Spleen (tissue), 11 donors: ENCODE measurements at regions not wholly inside any gene's neighbourhood (a gene's known extent, or its start where the extent isn't known, plus 50 kb on each side); places are given as distances from the start of the nearest gene placed in this dataset.

Experiments used
- DNase-seq: peaks from one replicate; pipeline ENCODE4 v3.0.0-alpha.2; 2020
- H3K27ac ChIP-seq, 8 donors: fragments of 200-600 bp; sonication (generic) in 7 of 8; 1 replicate in 4 of 8; 2 replicates in 4 of 8; pipeline versions ENCODE4 v1.5.0 to v1.8.0; 2016 to 2021; ENCODE audit warnings: inconsistent platforms in 4 of 8, mild to moderate bottlenecking in 4 of 8, moderate library complexity in 1 of 8
- H3K27me3 ChIP-seq, 7 donors: fragments of 200-600 bp; sonication (generic) in 6 of 7; replicated peaks in 1 of 7; 1 replicate in 4 of 7; 2 replicates in 3 of 7; pipeline versions ENCODE4 v1.5.0 to v1.8.0; 2016 to 2021; ENCODE audit warnings: inconsistent platforms in 3 of 7, mild to moderate bottlenecking in 1 of 7
- H3K36me3 ChIP-seq, 6 donors: fragments of 200-600 bp; sonication (generic) in 5 of 6; 1 replicate in 4 of 6; 2 replicates in 2 of 6; pipeline versions ENCODE4 v1.5.0 to v1.8.0; 2016 to 2021; ENCODE audit warnings: inconsistent platforms in 2 of 6
- H3K4me1 ChIP-seq, 6 donors: fragments of 200-600 bp; sonication (generic) in 5 of 6; 1 replicate in 3 of 6; 2 replicates in 3 of 6; pipeline versions ENCODE4 v1.5.0 to v1.8.0; 2016 to 2021; ENCODE audit warnings: inconsistent platforms in 3 of 6
- H3K4me3 ChIP-seq, 8 donors: fragments of 200-600 bp; sonication (generic) in 7 of 8; 1 replicate in 4 of 8; 2 replicates in 4 of 8; pipeline versions ENCODE4 v1.5.0 to v1.8.0; 2016 to 2021; ENCODE audit warnings: inconsistent platforms in 4 of 8, mild to moderate bottlenecking in 4 of 8, moderate library complexity in 2 of 8
- H3K9me3 ChIP-seq, 8 donors: fragments of 200-600 bp; sonication (generic) in 7 of 8; 1 replicate in 4 of 8; 2 replicates in 4 of 8; pipeline versions ENCODE4 v1.5.0 to v1.8.0; 2016 to 2021; ENCODE audit warnings: inconsistent platforms in 4 of 8
- CTCF ChIP-seq, 11 experiments: fragments of 200-600 bp in 7 of 11; fragments of 450-650 bp in 4 of 11; sonication (generic) in 4 of 11; IDR thresholded peaks in 8 of 11; conservative IDR thresholded peaks in 3 of 11; 1 replicate in 7 of 11; 2 replicates in 4 of 11; pipeline versions ENCODE4 v1.4.0 to v1.8.0; 2016 to 2021; ENCODE audit warnings: antibody characterized with exemption in 11 of 11, inconsistent platforms in 4 of 11, mild to moderate bottlenecking in 1 of 11
- POLR2A ChIP-seq, 3 donors: fragments of 450-650 bp; IDR thresholded peaks; one replicate each; pipeline ENCODE4 v1.5.1; 2017; ENCODE audit warnings: antibody characterized with exemption in 3 of 3, mild to moderate bottlenecking in 1 of 3
- POLR2AphosphoS5 ChIP-seq, 3 donors: sonication (generic); formaldehyde crosslinking; IDR thresholded peaks; one replicate each; pipeline ENCODE4 v1.5.1; 2017; ENCODE audit warnings: antibody characterized with exemption in 3 of 3
- WGBS, 5 donors: extraction: QIAGEN DNeasy Blood & Tissue Kit in 3 of 5; methylation state at CpG; one replicate each; pipeline versions ENCODE4 v1.1.5 to v1.1.7; 2013 to 2018; 5-methylcytosine and 5-hydroxymethylcytosine counted together
- intact Hi-C: fragments of 100-400 bp; cut with DNase I; formaldehyde crosslinking; loops from one replicate; pipeline ENCODE4 v1.15.0; 2023; ENCODE audit warnings: low total_unique reads
- donor health status: healthy with polysubstance abuse.
- donor health status: DM: no; HTN: no; CAD: no; lungs with moderate emphysema.
- donor health status: DM: no; HTN: no; CAD: no.
- donor health status: Bipolar disorder and iron deficiency.
- donor health status: healthy.
- donor health status: DM: no; HTN: no; CAD: no.
- donor health status: DM: yes; HTN: yes; CAD: no.

- no peak overlapping the region for H3K27ac ChIP-seq
- no peaks in the 10 kb centered on the region for H3K4me1 ChIP-seq
- H3K27me3 ChIP-seq: no peaks in the 10 kb centered on the region
- 45 to 72% (median 52%) methylated on average over 1 of the region's 1 CpG for WGBS, 5 donors
- peaks cover 0 to 32% (median 9%) of the 10 kb centered on the region in 8 donors for H3K9me3 ChIP-seq
- intact Hi-C loops: no loop called here
- TF ChIP-seq POLR2AphosphoS5 (IDR thresholded peaks at IDR 0.05): no peak
- TF ChIP-seq POLR2A (IDR thresholded peaks at IDR 0.05): no peak
- TF ChIP-seq CTCF (IDR thresholded peaks at IDR 0.05 in 8 of 11, conservative IDR thresholded peaks at IDR 0.05 in 3 of 11): no peak
- H3K36me3 ChIP-seq: no peaks in the 10 kb centered on the region
- no peak overlapping the region for H3K4me3 ChIP-seq
- DNase-seq: no peak
Measured at GRCh38 chr14:28098856-28099255, 667.7 kb upstream of the FOXG1 start.

- H3K4me1 ChIP-seq: no peaks in the 10 kb centered on the region
- no peak overlapping the region for H3K27ac ChIP-seq
- no peaks in the 10 kb centered on the region for H3K27me3 ChIP-seq
- H3K4me3 ChIP-seq: no peak overlapping the region
- no peaks in the 10 kb centered on the region for H3K36me3 ChIP-seq
- TF ChIP-seq CTCF (IDR thresholded peaks at IDR 0.05 in 8 of 11, conservative IDR thresholded peaks at IDR 0.05 in 3 of 11): no peak
- peaks cover 0 to 17% (median 6%) of the 10 kb centered on the region in 8 donors for H3K9me3 ChIP-seq
- no peak for DNase-seq
- intact Hi-C loops: no loop called here
Measured at GRCh38 chr14:28102001-28102400, 664.6 kb upstream of the FOXG1 start.

GRCh38 chr14:28102814-28103213 lies 663.8 kb upstream of the FOXG1 start:
- H3K27ac ChIP-seq: no peak overlapping the region
- DNase-seq: no peak
- H3K36me3 ChIP-seq: no peaks in the 10 kb centered on the region
- WGBS, 5 donors: 49 to 59% (median 56%) methylated on average over 3 of the region's 3 CpGs
- H3K4me3 ChIP-seq: no peak overlapping the region
- peaks cover 0 to 14% (median 3%) of the 10 kb centered on the region in 8 donors for H3K9me3 ChIP-seq
- no peak for TF ChIP-seq CTCF (IDR thresholded peaks at IDR 0.05 in 8 of 11, conservative IDR thresholded peaks at IDR 0.05 in 3 of 11)
- no peak for TF ChIP-seq POLR2A (IDR thresholded peaks at IDR 0.05)
- TF ChIP-seq POLR2AphosphoS5 (IDR thresholded peaks at IDR 0.05): no peak
- intact Hi-C loops: no loop called here
- H3K4me1 ChIP-seq: no peaks in the 10 kb centered on the region
- no peaks in the 10 kb centered on the region for H3K27me3 ChIP-seq

- intact Hi-C loops: no loop called here
- TF ChIP-seq POLR2A (IDR thresholded peaks at IDR 0.05): no peak
- TF ChIP-seq CTCF (IDR thresholded peaks at IDR 0.05 in 8 of 11, conservative IDR thresholded peaks at IDR 0.05 in 3 of 11): no peak
- TF ChIP-seq POLR2AphosphoS5 (IDR thresholded peaks at IDR 0.05): no peak
- Histone ChIP-seq H3K4me3 (no peak overlapping the region), H3K9me3 (peaks cover 0 to 25% (median 0%) of the 10 kb centered on the region in 8 donors), H3K36me3 (no peaks in the 10 kb centered on the region), H3K27me3 (no peaks in the 10 kb centered on the region), H3K27ac (no peak overlapping the region), H3K4me1 (no peaks in the 10 kb centered on the region)
- 80 to 83% (median 81%) methylated on average over 2 of the region's 2 CpGs for WGBS, 5 donors
- DNase-seq: no peak
Measured at GRCh38 chr14:28113311-28113710, 653.3 kb upstream of the FOXG1 start.
